Ureter (tissue), 1 donor: ENCODE measurements at regions not wholly inside any gene's neighbourhood (a gene's known extent, or its start where the extent isn't known, plus 50 kb on each side); places are given as distances from the start of the nearest gene placed in this dataset.

Source experiments
- DNase-seq: peaks from one replicate; pipeline ENCODE4 v3.0.0-alpha.2; 2020; ENCODE audit warnings: low spot score
- donor health status: DM: yes; HTN: yes; CAD: no.

- no peak for DNase-seq
Measured at GRCh38 chr2:120936476-120937334, 201.0 kb downstream of the GLI2 start.

DNA sequence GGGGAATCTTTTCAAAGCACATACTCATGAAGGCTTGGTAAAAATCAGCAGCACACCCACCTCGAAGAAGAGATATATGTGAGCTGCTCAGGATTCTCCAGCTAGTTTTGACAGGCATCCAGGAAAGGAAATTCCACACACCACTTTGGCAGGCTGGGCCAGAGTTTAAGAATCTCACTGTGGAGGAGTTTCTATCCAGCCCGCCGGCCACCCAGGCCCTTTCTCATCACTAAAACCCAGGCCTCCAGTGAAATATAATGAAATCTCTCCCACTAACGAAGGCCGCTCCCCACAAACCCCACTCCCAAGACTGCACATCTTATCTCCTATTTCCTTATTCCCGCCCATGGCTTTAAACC lies 202.0 kb downstream of the GLI2 start:
- no peak for DNase-seq

- DNase-seq: no peak
Measured at GRCh38 chr2:120938045-120938771, 202.5 kb downstream of the GLI2 start.

- DNase-seq: no peak
Measured at GRCh38 chr2:120939595-120940318, 204.1 kb downstream of the GLI2 start.

DNA sequence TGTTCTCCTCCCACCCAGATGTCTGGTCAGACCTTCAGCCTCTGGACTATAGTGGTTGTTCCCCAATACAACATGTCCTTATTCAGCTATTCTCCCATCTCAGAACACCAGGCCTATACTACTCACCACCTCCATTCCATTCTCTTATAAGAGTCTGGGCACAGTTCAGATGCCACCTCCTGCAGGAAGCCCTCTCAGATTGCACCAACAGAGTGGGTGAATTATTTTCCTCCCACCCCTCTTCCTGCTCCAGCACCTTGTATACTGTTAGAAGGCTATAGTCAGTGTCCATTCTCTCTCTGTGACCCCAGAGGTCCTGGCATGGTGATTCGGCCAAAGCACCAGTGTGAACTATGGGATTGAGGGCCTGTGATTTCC lies 204.6 kb downstream of the GLI2 start:
- DNase-seq: no peak

GRCh38 chr2:120940726-120941256 lies 205.1 kb downstream of the GLI2 start:
- no peak for DNase-seq

DNA sequence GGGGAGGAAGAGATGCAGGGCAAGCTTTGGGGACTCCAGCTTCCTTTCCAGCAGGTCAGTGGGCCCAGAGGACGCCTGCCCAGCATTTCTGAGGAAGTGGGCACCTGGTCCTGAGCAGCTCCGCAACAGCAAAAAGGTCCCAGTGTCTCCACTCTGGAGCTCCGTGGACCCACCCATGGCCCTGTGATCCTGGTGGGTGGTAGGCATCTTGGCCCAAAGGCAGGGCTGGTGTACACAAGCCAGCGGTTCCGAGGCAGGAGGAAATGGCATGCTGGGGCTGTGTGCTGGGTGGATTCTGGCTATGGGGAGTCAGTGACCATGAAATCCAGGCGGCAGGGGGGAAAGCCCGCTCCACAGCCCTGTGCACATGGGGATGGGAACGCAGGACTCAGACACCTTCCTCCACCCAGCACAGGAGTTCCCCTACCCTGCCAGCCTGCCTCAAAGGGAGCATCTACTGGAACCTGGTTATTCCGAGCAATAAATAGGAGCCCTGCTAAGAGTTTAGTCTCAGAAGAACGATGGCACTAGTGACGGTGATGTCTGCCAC lies 206.0 kb downstream of the GLI2 start:
- DNase-seq: no peak

DNA sequence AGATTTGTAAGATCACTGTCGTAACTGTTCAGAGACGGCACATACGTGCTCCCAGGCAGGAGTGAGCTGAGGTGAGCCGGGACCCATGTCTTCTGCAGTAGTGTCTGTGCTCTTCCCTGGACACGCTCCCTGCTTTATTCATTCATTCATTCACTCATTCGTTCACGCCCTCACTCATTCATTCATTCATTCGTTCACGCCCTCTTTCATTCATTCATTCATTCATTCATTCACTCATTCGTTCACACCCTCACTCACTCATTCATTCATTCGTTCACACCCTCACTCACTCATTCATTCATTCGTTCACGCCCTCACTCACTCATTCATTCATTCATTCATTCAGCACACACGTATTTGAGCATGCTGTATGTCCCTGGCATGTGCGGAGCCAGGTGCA lies 207.0 kb downstream of the GLI2 start:
- no peak for DNase-seq

DNA sequence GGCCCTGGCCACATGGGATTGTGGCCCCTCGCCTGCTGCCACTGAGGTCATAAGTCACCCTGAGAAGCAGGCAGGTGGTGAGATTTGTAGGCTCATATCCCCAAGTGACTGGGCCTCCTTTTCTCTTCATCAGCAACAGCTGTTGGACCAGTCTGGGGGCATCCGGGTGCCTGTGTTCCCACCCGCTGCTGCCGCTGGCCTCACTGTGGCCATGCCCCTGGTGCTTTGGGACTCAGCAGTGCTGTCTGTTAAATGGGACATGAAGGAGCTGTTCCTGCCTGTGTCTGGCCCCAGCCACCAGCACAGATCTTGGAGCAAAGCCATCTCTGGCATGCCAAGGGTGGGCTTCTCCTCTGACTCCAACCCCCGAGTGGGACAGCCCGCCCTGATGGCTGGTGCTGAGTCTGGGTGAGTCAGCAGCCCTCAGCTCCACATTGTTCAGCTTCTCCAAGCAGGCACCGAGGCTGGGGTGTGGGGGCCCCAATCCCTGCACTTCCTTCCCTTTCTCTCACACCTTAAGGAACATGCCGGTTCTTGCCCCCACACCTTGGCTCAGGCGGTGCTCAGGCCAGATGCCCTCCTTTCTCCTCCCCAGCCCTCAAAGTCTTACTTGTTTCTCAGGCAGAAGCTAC lies 207.9 kb downstream of the GLI2 start:
- DNase-seq: no peak

DNA sequence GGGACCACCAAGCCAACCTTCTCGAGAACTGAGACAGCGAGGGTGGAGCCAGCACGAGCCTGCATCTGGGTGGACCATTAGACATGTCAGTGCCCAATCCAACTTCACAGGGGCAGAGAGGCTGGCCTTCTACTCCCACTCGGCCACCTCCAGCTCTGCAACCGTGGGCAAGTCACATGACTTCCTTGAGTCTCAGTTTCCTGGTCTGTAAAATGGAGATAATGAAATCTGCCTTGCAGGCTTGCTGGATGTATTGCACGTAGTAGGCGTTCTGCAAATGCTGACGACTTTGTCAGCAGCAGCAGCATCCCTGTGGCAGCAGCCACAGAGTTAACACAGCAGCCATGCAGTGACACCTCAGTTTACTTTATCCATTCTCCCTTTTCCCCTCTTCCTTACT lies 208.9 kb downstream of the GLI2 start:
- no peak for DNase-seq

DNA sequence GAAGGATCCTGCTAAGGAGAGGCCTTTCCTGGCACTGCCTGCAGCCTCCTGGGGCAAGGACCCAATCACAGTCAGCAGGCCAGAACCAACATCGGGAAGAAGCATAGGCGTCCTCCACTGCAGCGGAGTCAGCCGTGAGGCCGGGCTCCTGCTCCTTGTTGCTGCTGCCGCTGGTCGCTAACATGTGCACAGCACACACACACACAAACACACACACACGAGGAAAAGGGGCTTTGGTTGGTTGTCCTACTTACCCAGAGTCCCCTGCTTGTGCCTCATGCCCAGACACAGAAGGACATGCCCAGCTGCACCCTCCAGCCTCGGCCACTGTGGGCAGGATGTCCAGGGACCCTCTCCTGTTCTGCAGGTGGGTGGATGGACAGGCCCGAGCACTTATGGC lies 209.4 kb downstream of the GLI2 start:
- DNase-seq: no peak

- no peak for DNase-seq
Measured at GRCh38 chr2:120945832-120946499, 210.3 kb downstream of the GLI2 start.

DNA sequence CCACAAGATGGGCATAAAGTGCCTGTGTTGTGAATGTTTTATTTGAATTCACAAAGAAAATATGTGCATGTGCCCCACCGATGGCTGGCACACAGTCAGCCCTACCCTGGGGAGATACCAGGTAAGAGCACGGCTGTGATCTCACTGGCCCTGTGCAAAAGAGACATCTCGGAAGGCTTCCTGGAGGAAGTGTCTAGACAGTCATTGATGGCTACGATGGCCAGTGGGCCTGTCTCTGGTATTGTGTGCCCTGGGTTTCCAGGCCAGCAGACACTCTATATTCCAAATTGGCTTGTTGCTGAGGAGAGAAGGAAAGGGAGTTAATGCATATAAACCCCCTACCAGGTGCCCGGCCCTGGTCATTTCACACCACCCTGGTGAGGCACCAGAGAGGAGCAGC lies 211.7 kb downstream of the GLI2 start:
- no peak for DNase-seq

DNA sequence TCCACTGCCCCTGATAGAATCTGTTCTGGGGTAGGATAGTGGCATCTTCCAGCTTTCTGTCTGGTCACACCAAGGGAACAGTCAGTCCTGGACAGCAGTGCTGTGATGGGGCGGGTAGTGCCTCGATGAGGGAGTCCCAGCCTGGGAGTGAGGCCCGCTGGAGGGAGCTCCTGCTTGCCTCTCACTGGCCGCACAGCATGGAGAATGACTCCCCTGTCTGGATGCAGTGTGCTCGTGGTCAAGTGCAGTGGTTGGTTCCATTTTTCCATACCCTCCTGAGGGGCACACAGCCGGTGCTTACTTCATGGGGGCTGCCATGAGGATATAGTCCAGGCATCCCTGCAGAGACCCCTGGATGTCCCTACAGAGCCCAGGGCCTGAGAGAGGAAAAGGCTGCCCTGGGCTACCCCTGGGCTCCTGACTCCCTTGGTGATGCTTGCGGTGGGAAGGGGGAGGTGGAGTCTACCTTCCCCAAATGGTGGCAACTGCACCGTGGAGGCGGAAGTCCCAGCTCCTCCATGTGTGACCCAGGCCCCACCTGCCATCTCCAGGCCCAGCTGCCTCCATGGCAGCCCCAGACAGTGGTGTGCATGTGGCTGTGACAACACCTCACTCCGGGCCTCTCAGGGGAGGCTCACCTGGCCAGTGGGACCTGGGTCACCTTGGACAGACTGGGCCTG lies 212.5 kb downstream of the GLI2 start:
- DNase-seq: no peak

DNA sequence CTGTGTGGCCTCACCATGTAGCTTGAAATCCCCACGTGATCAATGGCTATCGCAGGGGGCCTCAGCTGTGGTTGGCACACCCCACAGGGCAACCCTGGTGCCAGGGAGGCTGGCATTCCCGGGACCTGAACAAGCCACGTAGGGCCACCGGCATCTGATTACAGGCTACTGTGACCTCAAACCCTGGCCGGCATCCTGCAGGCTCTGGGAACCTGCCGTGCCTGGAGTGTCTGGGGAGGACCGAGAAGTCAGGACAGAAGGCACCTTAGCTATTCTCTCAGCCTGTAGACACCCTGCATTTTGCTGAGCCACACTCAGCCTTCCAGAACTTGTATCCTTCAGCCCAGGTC lies 213.0 kb downstream of the GLI2 start:
- DNase-seq: no peak

- no peak for DNase-seq
Measured at GRCh38 chr2:120949027-120949956, 213.6 kb downstream of the GLI2 start.

DNA sequence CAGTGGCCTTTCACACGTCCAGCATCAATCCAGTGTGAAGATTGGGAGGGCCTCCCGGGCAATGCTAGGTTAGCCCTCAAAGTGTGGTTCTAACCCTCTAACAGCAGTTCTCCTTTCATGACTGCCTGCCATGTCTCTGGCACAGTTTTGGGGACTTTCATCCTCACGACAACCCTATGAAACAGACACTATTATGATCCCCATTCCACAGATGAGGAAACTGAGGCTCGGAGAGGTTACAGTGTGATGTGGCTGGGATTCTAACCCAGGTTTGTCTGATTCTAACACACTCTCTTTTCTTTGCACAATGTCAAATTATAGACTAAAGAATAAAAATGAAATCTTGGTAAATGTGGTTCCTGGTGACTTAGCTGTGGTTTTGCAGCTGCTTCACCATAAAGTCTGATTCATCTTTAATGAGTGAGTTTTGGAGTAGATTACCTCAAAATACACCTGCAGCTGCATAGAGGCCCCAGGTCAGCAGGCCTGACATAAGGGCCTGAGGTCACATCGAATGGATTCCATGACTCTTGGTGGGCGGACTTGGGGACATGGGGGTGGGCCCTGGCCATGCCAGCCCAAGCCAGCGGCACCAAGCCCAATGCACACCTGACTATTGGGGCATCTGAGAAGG lies 214.4 kb downstream of the GLI2 start:
- no peak for DNase-seq

DNA sequence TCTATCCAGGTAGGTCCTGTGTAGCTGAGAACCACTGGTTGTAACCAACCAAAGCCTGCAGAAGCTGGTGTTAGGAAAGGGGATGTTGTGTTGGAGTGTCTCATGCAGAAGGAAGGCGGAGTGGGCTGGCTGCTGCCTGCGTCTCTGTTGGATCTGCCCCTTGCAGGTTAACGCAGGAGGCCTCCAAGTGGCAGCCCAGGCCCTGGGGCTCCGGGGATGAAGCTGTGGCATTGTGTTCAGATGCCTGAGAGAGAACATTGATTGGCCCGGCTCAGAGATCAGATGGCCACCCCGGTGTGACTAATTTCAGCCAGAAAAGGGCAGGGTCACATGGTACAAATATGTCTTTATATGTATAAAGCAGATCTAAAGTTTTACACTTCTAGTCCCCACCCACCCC lies 216.0 kb downstream of the GLI2 start:
- DNase-seq: no peak

GRCh38 chr2:120952318-120952717 lies 216.7 kb downstream of the GLI2 start:
- DNase-seq: no peak
